ENCODE measurements at regions not wholly inside any gene's neighbourhood (a gene's known extent, or its start where the extent isn't known, plus 50 kb on each side); places are given as distances from the start of the nearest gene placed in this dataset.
"Not testable (repeated sequence)": the region's sequence is repeated elsewhere in the genome, so short reads cannot be mapped to it uniquely, and the experiment has no call there.

DNA sequence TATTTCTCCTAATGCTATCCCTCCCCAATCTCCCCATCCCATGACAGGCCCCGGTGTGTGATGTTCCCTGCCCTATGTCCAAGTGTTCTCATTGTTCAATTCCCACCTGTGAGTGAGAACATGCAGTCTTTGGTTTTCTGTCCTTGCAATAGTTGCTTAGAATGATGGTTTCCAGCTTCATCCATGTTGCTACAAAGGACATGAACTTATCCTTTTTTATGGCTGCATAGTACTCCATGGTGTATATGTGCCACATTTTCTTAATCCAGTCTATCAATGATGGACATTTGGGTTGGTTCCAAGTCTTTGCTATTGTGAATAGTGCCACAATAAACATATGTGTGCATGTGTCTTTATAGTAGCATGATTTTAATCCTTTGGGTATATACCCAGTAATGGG, 51.3 kb upstream of the RIOK2 start:
- DNase-seq, result not testable (repeated sequence)

GRCh38 chr5:97242341-97242740, 59.3 kb upstream of the RIOK2 start:
- DNase-seq, result no peak

DNA sequence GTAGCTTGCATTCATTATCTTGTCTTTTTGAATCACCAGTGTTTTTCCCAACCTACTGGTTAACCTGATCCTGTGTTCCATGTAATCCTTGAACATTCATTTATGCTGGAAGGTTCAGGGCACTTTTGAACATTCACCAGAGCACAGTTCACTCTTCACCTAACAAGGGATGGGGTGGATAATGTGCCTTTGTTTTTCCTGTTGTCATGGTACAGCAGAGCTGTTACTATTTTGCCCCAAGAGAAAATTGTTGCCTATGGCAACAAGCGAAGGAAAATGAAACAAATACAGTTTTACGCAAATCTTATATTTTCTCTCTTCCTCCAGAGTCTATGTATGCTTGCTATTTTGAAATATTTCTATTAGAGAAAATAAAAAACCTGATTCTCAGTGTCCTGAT, 60.3 kb upstream of the RIOK2 start:
- no peak for DNase-seq

- no peak for DNase-seq
These were observed 62.3 kb upstream of the RIOK2 start for GRCh38 chr5:97245386-97245785.

GRCh38 chr5:97250113-97250512, 67.1 kb upstream of the RIOK2 start:
- no peak for DNase-seq

DNA sequence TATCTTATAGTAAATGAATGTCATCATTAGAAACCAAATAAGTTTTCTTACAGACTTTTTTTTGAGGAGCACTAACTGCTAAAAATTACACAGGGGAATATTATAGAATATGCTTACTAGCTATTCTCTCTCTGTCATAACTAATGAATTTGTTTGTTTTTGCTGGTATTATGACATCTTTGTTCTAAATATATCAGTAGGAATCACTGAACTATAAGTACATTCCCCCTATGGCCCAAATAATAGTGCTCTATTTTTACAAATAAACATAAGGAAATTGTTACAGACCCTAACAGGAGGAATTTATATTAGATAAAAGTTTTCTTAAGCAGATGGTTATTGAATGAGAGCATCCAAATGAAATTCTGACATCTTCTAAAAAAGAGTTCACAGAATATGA, 83.0 kb upstream of the RIOK2 start:
- DNase-seq, result no peak

GRCh38 chr5:97266576-97266975, 83.5 kb upstream of the RIOK2 start:
- no peak for DNase-seq

DNA sequence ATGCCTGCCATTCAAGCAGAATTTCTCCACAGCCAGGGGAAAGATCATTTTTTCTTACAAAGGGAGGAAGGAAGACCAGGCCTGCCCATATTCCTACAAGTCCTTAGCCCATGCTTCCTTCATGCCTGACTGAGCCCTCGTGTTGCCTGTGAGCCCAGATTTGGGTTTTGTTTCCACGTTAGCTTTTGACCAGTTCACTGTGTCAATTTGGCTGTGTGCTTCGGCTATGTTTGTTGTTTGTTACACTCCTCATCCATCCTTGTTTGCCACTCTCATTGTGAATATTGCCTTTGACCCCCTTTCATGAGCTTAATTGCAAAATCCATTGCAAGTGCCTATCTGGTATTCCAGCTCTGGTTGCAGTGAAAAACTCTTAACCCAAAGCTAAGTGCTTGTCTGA, 84.7 kb upstream of the RIOK2 start:
- no peak for DNase-seq

DNA sequence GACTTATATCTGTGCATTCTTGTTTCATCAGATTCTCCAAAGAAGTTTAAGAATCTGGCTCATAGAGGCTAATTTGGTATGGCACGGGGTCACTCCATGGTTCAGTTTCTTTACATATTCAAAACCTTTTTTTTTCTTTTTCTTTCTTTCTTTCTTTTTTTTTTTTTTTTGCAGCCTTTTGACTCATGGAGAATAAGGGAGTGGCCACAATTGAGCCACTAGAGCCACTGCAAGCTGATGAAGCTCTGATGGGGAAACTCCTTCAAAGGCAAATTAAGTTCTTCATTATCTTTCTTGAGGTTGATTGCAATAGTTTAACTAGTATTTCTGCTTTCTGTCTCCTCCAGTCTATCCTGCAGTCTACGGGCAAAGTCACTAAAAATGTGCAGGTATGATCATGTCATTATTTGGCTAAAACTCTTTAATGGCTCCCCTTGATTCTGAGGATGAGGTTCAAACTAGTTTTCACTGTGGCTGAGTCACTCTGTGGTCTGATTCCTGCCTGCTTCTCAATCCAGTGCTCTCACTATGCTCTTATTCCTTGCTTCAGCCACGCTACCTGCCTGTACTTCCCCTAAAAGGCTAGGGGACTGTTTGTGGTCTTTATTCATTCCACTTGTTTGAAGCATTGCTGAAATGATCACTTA, 93.5 kb upstream of the RIOK2 start:
- no peak for DNase-seq

- no peak for DNase-seq
These were observed 98.2 kb upstream of the RIOK2 start for GRCh38 chr5:97281257-97281656.

DNA sequence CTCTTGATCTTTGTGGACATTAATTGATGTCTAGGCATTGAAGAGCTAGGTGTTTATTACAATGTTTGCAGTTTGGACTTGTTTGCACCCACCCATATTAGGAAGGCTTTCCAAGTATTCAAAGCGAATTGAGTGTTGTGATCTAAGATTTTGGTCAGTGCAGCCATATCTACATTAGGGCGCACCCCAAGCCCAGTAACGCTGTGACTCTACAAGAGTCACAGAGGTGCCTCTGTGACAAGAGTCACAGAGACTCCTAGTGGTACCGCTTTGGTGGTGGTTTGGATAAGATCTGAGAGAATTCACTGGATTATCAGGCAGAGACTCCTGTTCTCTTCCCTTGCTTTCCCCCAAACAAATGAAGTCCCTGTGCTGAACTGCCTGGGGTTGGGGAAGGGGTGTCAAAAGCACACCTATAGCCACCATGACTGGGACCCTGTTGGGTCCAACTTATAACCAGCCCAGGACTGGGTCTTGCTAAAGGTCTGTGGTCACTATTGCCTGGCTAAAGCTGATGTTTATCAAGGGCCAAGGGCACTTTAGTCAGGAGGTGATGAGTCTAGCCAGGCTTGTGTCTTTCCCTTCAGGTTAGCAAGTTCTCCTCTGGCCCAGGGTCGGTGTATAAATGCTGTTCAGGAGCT, 114.1 kb upstream of the RIOK2 start:
- peak; percentile 71 for DNase-seq

DNA sequence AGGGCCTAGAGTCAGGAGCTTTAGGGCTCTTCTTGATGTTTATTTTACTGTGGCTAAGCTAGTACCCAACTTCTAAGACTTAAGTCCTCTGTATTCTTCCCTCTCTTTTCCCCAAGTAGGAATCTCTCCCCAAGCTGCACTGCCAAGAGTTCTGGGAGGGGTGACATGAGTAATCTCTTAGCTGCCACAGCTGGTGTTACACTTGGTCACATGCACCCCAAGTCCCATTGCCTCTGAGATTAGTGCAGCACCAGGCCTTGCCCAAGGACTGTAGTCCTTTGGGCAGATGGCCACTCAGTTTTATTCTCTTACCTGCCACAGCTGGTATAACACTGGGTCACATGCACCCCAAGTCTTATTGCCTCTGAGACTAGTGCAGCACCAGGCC, 114.7 kb upstream of the RIOK2 start:
- peak; percentile 7 for DNase-seq

- not testable (repeated sequence) for DNase-seq
These were observed 118.1 kb upstream of the RIOK2 start for GRCh38 chr5:97301181-97301580.

- no peak for DNase-seq
These were observed 155.7 kb upstream of the RIOK2 start for GRCh38 chr5:97338729-97339128.

GRCh38 chr5:97355775-97356174, 172.7 kb upstream of the RIOK2 start:
- DNase-seq, result no peak

DNA sequence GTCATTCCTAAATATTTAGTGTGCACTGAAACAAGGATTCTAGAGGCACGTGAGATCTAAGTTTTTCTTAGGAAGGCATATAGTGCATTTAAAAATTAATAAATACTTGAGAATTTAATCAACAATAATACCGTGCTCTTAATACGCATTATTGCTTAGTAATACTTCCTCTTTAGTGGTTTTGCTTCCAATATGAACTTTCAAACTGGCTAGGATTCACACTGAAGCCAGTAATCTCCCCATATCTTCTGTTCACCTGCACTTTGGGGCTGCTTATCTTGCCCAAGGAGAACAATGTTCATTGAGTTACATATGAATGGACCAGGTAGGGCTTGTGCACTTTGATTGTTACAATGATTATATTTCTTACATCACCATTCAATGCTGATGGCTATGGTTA, 180.5 kb upstream of the RIOK2 start:
- DNase-seq, result no peak

GRCh38 chr5:97364731-97365130, 181.7 kb upstream of the RIOK2 start:
- DNase-seq, result no peak

GRCh38 chr5:97365163-97365845, 182.3 kb upstream of the RIOK2 start:
- DNase-seq, result no peak

GRCh38 chr5:97365918-97366317, 182.9 kb upstream of the RIOK2 start:
- no peak for DNase-seq

- no peak for DNase-seq
These were observed 192.9 kb upstream of the RIOK2 start for GRCh38 chr5:97375959-97376358.

DNA sequence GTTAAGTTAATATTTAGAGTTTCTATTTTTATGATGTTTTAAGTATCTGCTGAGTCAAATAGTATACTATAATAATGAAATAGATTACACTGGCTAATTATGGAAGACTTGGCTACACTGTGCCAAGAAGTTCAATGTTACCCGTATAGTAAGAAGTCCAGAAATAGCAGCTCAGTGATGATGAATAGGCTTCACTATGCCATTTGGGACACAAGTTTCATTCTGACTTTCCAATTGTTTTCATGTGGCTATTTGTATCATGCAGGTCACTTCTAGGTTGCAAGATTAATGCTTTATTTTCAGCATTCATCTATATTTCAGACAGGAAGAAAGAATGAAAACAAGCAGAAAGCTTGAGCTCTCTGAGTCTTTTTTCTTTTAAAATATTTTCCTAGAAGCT, 194.5 kb upstream of the RIOK2 start:
- no peak for DNase-seq

DNA sequence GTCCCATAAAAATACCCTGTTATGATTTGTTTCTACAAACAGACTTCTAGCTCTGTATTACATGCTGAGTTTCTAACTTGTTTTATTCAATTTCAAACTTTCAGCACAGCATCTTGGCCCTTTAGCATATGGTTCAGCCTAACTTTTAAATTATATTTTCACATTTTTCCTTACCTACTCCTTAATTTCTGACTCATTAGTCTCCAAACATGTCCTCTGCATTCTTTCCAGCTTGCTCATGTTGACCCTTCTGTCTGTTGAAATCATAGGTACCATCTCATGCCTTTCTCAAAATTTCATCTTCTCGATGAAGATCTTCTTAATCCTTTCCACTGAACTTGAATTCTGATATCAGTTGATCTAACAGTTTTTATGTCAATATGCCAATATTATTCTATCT, 200.9 kb upstream of the RIOK2 start:
- DNase-seq, result peak; percentile 67

- DNase-seq, result peak; percentile 69
These were observed 205.7 kb upstream of the RIOK2 start for GRCh38 chr5:97388794-97389193.

DNA sequence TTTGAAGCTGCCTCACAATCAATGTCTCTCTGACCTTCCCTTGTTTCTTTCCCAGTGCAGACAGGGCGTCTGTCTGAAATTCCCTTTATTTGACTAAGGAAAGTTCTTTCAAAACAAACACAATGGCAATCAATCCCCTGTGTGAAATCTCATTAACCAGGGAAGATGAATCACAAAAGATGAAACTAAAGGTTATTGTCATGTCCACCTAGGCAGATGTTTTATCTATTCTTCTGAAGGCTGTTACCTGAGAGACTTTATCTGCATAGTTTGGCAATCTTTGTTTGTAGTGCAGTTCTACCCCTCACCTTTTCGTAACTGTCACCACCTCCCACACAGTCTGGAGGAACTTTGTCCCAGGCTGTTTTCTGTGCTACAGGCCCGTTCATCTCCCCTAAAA, 217.5 kb upstream of the RIOK2 start:
- DNase-seq, result no peak

Measured in fibroblast of skin of back (primary cell).